GM12801 (cell line): ENCODE measurements at regions not wholly inside any gene's neighbourhood (a gene's known extent, or its start where the extent isn't known, plus 50 kb on each side); places are given as distances from the start of the nearest gene placed in this dataset.

Experiments
- CTCF ChIP-seq: IDR thresholded peaks from one replicate; pipeline ENCODE4 v1.5.1; 2011; ENCODE audit warnings: control low read depth; ENCODE audit not compliant: insufficient read length; ENCODE audit errors: extremely low read depth

DNA sequence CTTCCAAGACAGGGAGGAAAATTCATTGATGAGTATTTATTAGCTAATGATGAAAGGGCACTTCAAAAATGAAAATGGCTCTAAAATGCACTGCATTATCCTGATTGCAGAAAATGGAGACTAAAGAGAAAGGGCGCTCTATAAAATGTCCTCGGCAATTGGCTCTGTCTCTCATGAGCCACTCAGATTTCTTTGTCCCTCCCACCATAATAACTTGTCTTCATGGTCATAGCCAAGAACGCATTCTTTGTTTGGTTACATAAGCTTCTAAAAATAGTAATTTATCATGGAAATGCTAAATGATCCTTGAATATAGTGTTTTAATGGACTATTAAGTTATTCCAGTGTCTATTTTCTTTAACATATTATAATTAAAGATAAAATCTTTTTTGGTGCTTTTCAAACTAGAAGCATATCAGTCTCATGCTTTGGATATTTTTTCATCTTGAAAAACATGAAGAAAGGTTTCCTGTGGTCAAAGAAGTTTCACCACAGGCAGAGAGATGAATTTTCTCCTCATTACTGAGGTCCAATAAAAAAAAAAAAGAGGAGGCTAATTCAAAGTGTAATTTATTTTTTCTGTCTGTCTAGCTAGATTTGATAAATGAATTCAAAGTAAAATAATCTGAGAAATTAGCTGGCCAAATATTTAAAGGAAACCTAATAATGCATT is 238.1 kb upstream of the BLID start:
- no peak for TF ChIP-seq CTCF

- TF ChIP-seq CTCF: no peak
These were observed 237.5 kb upstream of the BLID start for GRCh38 chr11:122353561-122353960.

DNA sequence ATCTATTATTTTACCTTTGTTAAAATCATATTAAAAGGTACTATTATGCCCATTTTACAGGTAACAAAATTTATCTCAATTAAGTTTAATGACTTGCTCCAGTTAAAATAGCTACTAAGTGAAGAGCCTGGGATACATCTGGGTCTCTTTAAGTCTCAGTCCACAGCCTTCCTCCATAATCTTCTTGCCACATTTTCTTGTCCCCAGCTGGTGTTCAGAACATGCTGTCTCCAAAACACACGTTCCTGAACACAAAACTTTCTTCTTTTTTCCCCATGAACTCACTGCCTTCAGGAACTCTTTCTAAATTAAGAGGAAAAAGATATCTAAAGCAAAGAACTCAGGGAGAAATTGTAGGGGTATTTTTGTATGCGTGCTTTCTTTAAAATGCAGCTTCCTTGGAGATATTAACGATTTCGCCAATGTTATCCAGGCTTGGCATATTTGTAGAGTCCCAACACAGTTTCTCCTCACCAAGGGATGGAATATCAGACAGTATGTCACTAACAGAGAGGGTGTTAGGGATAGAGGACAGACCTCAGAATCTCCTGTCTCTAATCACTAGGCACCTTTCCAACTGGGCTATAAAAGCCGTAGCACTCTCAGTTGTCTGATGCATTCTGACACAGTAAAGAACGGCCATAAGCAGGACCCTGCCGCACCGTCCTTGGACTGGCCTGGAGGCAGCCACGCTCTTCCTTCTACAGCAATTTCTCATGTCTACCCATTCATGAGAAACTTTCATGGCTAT is 232.8 kb upstream of the BLID start:
- TF ChIP-seq CTCF: no peak

DNA sequence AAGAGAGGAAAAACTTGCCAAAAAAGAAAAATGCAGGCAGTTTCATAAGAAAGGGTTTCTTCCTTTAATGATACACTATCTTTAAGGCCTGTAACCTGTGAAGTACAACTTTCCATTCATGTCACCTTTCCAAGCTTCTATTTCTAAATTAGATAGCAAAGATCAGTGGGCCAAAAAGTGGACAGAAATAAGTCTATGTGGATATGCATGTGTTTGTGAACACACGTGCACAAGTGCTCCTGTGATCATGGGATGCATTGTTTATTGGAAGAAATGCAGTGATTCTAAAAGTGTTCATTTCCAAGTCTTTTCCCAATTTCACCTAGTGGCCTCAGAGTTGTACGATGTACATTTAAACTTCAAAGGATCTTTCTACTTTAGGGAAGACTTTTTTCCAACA is 230.0 kb upstream of the BLID start:
- TF ChIP-seq CTCF: no peak

DNA sequence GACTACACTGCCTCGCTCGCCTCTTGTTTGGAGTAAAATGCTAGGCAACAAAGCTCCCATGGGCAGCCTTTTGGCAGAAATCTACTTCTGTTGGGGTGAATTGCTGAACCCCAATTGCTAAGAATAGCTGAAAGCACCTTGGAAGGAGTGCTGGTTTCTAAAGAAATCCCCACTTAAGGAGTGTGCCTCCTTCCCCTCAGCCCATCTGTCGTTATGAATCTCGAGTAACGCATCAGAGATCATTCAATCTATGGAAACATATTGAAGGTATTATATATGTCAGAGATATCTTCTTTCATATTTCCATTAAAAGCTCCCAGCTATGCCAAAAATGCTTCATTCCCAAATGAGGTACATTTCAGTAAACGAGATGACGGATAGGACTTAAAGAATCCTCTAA is 229.6 kb upstream of the BLID start:
- no peak for TF ChIP-seq CTCF

- TF ChIP-seq CTCF: no peak
These were observed 228.2 kb upstream of the BLID start for GRCh38 chr11:122344215-122344614.

GRCh38 chr11:122343210-122343609 is 227.2 kb upstream of the BLID start:
- no peak for TF ChIP-seq CTCF
